Mesothelial cell of epicardium (in vitro differentiated cells): ENCODE measurements at regions not wholly inside any gene's neighbourhood (a gene's known extent, or its start where the extent isn't known, plus 50 kb on each side); places are given as distances from the start of the nearest gene placed in this dataset.

ENCODE experiments used
- DNase-seq, 2 experiments: peaks; one replicate each; pipeline ENCODE4 v3.0.0; 2021; ENCODE audit warnings: low spot score in 2 of 2; ENCODE audit not compliant: unreplicated experiment in 2 of 2
- H3K27ac Mint-ChIP-seq: 2 replicates; pipeline ENCODE4 v1.8.0; 2021; ENCODE audit warnings: mixed read lengths
- H3K27me3 Mint-ChIP-seq: 2 replicates; pipeline ENCODE4 v1.8.0; 2021; ENCODE audit warnings: low read depth, mixed read lengths
- H3K36me3 Mint-ChIP-seq: 2 replicates; pipeline ENCODE4 v1.8.0; 2021; ENCODE audit warnings: mixed read lengths
- H3K4me1 Mint-ChIP-seq: 2 replicates; pipeline ENCODE4 v1.8.0; 2021; ENCODE audit warnings: mixed read lengths
- H3K4me3 Mint-ChIP-seq: 2 replicates; pipeline ENCODE4 v1.8.0; 2021; ENCODE audit warnings: mild to moderate bottlenecking, moderate library complexity, mixed read lengths
- H3K9me3 Mint-ChIP-seq: 2 replicates; pipeline ENCODE4 v1.8.0; 2021; ENCODE audit warnings: mixed read lengths
- CTCF ChIP-seq: fragments of 200-600 bp; sonication (generic); IDR thresholded peaks from one replicate; pipeline ENCODE4 v1.5.0; 2021; ENCODE audit warnings: antibody characterized with exemption; ENCODE audit not compliant: unreplicated experiment

DNA sequence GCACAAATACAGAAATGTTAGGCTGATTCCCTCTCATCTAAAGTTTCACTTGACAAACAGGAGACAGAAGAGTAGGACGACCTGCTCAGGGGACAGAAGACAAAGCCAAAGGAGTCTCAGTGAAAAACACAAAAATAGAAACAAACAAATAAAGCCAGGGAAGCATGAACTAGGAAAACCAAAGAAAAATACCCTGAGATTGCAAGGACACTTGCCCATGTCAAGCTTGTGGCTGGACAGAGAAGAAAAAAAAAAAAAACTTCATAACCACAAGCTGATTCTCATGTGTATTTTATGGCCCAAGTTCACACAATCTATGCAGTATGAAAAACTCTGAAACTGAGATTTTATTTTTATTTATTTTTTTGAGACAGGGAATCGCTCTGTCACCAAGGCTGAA lies 85.6 kb upstream of the BEND6 start:
- DNase-seq: no peak
- peaks cover 5% of the 10 kb centered on the region for H3K9me3 Mint-ChIP-seq
- H3K4me1 Mint-ChIP-seq: peaks cover 5% of the 10 kb centered on the region
- H3K27ac Mint-ChIP-seq: no peak overlapping the region
- no peak overlapping the region for H3K4me3 Mint-ChIP-seq
- no peaks in the 10 kb centered on the region for H3K36me3 Mint-ChIP-seq
- no peak for TF ChIP-seq CTCF
- no peaks in the 10 kb centered on the region for H3K27me3 Mint-ChIP-seq

GRCh38 chr6:56868687-56869086 lies 86.2 kb upstream of the BEND6 start:
- no peaks in the 10 kb centered on the region for H3K27me3 Mint-ChIP-seq

DNA sequence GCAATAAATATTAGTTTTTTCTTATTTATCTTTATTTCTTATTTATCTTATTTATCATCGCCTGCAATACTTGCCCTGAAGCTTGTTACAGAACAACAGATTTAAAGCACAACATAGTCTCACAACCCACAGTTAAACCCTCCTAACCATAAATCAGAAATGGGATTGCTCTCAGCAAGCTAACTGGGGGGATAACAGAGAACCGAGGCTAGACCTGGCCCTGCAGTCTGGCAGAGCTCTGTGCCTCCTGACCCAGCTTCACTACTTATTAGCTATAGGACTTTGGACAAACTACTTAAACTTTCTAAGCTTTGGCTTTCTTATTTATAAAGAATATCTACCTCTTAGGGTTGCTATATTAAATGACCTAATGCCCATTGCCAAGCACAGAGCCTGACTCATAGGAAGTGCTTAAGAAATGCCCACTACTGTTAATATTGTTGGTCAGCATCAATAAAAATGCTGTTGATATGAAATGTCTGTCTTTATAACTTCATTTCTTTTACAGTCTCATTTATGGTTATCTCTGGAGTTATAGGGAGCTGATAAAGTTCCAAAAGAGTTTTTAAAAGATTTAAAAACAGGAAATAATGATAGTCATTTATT lies 87.9 kb upstream of the BEND6 start:
- Mint-ChIP-seq H3K9me3 (no peaks in the 10 kb centered on the region), H3K4me1 (peaks cover 5% of the 10 kb centered on the region), H3K4me3 (no peak overlapping the region), H3K27me3 (no peaks in the 10 kb centered on the region), H3K36me3 (no peaks in the 10 kb centered on the region), H3K27ac (no peak overlapping the region)
- no peak for TF ChIP-seq CTCF
- no peak for DNase-seq

More at GRCh38 chr6:56868687-56869086, 86.2 kb upstream of the BEND6 start:
- TF ChIP-seq CTCF: no peak
- Mint-ChIP-seq H3K9me3 (peaks cover 5% of the 10 kb centered on the region), H3K27ac (no peak overlapping the region), H3K36me3 (no peaks in the 10 kb centered on the region), H3K4me3 (no peak overlapping the region), H3K4me1 (peaks cover 5% of the 10 kb centered on the region)
- no peak for DNase-seq

- no peak for TF ChIP-seq CTCF
- Mint-ChIP-seq H3K9me3 (no peaks in the 10 kb centered on the region), H3K4me1 (peaks cover 5% of the 10 kb centered on the region), H3K27me3 (no peaks in the 10 kb centered on the region), H3K36me3 (no peaks in the 10 kb centered on the region), H3K4me3 (no peak overlapping the region), H3K27ac (no peak overlapping the region)
- no peak for DNase-seq
These were observed 89.6 kb upstream of the BEND6 start for GRCh38 chr6:56865081-56865875.

DNA sequence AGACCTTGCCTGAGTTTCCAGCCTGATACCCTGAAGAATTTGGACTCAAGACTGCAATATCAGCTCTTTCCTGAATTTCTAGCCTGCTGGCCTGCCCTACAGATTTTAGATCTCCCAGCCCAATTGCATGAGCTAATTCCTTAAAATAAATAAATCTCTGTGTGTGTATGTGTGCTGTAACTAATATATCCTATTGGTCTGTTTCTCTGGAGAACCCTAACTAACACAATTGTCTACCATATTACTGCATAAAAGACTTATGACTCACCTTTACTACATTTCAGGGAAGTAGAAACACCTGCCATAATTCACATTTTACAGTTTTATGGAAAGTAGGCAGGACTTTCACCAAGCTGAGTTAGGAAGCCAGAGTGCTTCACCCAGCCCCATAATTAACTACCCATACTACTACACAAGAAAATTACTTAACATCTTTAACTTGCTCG lies 90.7 kb upstream of the BEND6 start:
- no peaks in the 10 kb centered on the region for H3K27me3 Mint-ChIP-seq
- no peak overlapping the region for H3K4me3 Mint-ChIP-seq
- H3K36me3 Mint-ChIP-seq: no peaks in the 10 kb centered on the region
- no peak for DNase-seq
- H3K4me1 Mint-ChIP-seq: peaks cover 5% of the 10 kb centered on the region
- H3K27ac Mint-ChIP-seq: no peak overlapping the region
- TF ChIP-seq CTCF: no peak
- no peaks in the 10 kb centered on the region for H3K9me3 Mint-ChIP-seq
